PC-3 (cell line): ENCODE measurements at regions not wholly inside any gene's neighbourhood (a gene's known extent, or its start where the extent isn't known, plus 50 kb on each side); places are given as distances from the start of the nearest gene placed in this dataset.

Experiments
- ATAC-seq: fragments of 200-7000 bp; cut with Tn5 transposase; 2 replicates; pipeline ENCODE4 v1.9.1; 2020; ENCODE audit warnings: mild to moderate bottlenecking, moderate library complexity
- BruUV-seq: library from RNA; stranded (reverse); fragments of 400-500 nt; replicated peaks from 2 replicates; lab custom pipeline; 2021; lab: Mats Ljungman, UMichigan
- CTCF ChIA-PET: fragments of 300-600 bp; sonication (Branson Sonifier 250); formaldehyde crosslinking; loops from one replicate; lab custom pipeline; 2022; ENCODE audit warnings: antibody characterized with exemption; lab: Charles Lee
- POLR2A ChIA-PET: fragments of 300-600 bp; sonication (Branson Sonifier 250); formaldehyde crosslinking; loops from one replicate; lab custom pipeline; 2022; ENCODE audit warnings: antibody characterized with exemption; ENCODE audit not compliant: unreplicated experiment; lab: Charles Lee
- DNase-seq: peaks from one replicate; pipeline ENCODE4 v3.0.0-alpha.2; 2015
- H2AFZ ChIP-seq: fragments of 300-600 bp; sonication (generic); 2 replicates; pipeline ENCODE4 v1.6.0; 2016; ENCODE audit warnings: antibody characterized with exemption, low read length
- H3F3A ChIP-seq: fragments of 300-600 bp; sonication (generic); one replicate; pipeline ENCODE4 v1.6.0; 2017; ENCODE audit warnings: antibody characterized with exemption, low read length, control low read depth, mild to moderate bottlenecking; ENCODE audit not compliant: unreplicated experiment
- H3K27ac ChIP-seq: fragments of 300-600 bp; sonication (generic); 2 replicates; pipeline ENCODE4 v1.5.1; 2016; ENCODE audit warnings: mild to moderate bottlenecking, low read length
- H3K27me3 ChIP-seq: fragments of 300-600 bp; sonication (generic); 2 replicates; pipeline ENCODE4 v1.6.1; 2016; ENCODE audit warnings: low read length, mixed read lengths
- H3K36me3 ChIP-seq: fragments of 300-600 bp; sonication (generic); 2 replicates; pipeline ENCODE4 v1.6.1; 2016; ENCODE audit warnings: low read depth, mixed run types, low read length, mixed read lengths
- H3K4me1 ChIP-seq: fragments of 300-600 bp; sonication (generic); 2 replicates; pipeline ENCODE4 v1.5.1; 2016; ENCODE audit warnings: low read length; ENCODE audit not compliant: insufficient read depth
- H3K4me2 ChIP-seq: fragments of 300-600 bp; sonication (generic); 2 replicates; pipeline ENCODE4 v1.6.0; 2016; ENCODE audit warnings: low read length
- H3K4me3 ChIP-seq: fragments of 300-600 bp; sonication (generic); 2 replicates; pipeline ENCODE4 v1.5.1; 2016; ENCODE audit warnings: mild to moderate bottlenecking, low read length, mixed read lengths
- H3K79me2 ChIP-seq: fragments of 300-600 bp; sonication (generic); 2 replicates; pipeline ENCODE4 v1.6.1; 2017; ENCODE audit warnings: low read length, mixed read lengths
- H3K9ac ChIP-seq: fragments of 300-600 bp; sonication (generic); 2 replicates; pipeline ENCODE4 v1.6.0; 2016; ENCODE audit warnings: mild to moderate bottlenecking, low read length
- H3K9me2 ChIP-seq: fragments of 300-600 bp; sonication (generic); replicated peaks from 2 replicates; pipeline ENCODE4 v1.6.1; 2016; ENCODE audit warnings: mixed run types, low read length, mixed read lengths
- H3K9me3 ChIP-seq: fragments of 300-600 bp; sonication (generic); 2 replicates; pipeline ENCODE4 v1.6.1; 2016; ENCODE audit warnings: low read length, mixed read lengths
- H4K20me1 ChIP-seq: fragments of 300-600 bp; sonication (generic); 2 replicates; pipeline ENCODE4 v1.6.1; 2016; ENCODE audit warnings: low read length, mixed read lengths
- CTCF ChIP-seq: fragments of 300-600 bp; sonication (generic); conservative IDR thresholded peaks from 2 replicates; pipeline ENCODE4 v1.5.1; 2017; ENCODE audit warnings: antibody characterized with exemption, low read depth, mild to moderate bottlenecking, low read length
- EZH2 ChIP-seq: fragments of 300-600 bp; sonication (generic); IDR thresholded peaks from one replicate; pipeline ENCODE4 v1.6.1; 2017; ENCODE audit warnings: antibody characterized with exemption, mild to moderate bottlenecking, low read length; ENCODE audit not compliant: unreplicated experiment
- EZH2phosphoT487 ChIP-seq: fragments of 300-600 bp; sonication (generic); IDR thresholded peaks from 2 replicates; pipeline ENCODE4 v1.6.1; 2018; ENCODE audit warnings: mild to moderate bottlenecking, antibody characterized with exemption, low read length, borderline replicate concordance
- intact Hi-C: fragments of 100-400 bp; cut with micrococcal nuclease; formaldehyde crosslinking; loops from 2 replicates; pipeline ENCODE4 v1.9.0; 2023

- H3K36me3 ChIP-seq, result no peaks in the 10 kb centered on the region
- no peaks in the 10 kb centered on the region for H3K27me3 ChIP-seq
- no peak for ATAC-seq
- peak; percentile 17 for DNase-seq
- H3F3A ChIP-seq, result no peaks in the 10 kb centered on the region
- no peak overlapping the region for H3K9ac ChIP-seq
- H3K4me1 ChIP-seq, result peaks cover 13% of the 10 kb centered on the region
- ChIA-PET POLR2A (no interaction called here), CTCF (no interaction called here)
- BruUV-seq, result no TSS peak
- H3K9me3 ChIP-seq, result no peaks in the 10 kb centered on the region
- H3K27ac ChIP-seq, result no peak overlapping the region
- H3K79me2 ChIP-seq, result no peaks in the 10 kb centered on the region
- intact Hi-C loops, result no loop called here
- TF ChIP-seq CTCF (no peak), EZH2phosphoT487 (no peak), EZH2 (no peak)
- H2AFZ ChIP-seq, result 0 out of 2 replicates have a peak overlapping the region, but pooled peaks have one; percentile 4
- H3K4me3 ChIP-seq, result no peak overlapping the region
- no peaks in the 10 kb centered on the region for H3K9me2 ChIP-seq
- no peaks in the 10 kb centered on the region for H4K20me1 ChIP-seq
- H3K4me2 ChIP-seq, result no peak overlapping the region
Observed at GRCh38 chr5:9775339-9775738, 145.2 kb upstream of the TAS2R1 start.

- no peaks in the 10 kb centered on the region for H3K79me2 ChIP-seq
- ATAC-seq, result no peak
- H3F3A ChIP-seq, result no peaks in the 10 kb centered on the region
- ChIA-PET POLR2A (no interaction called here), CTCF (no interaction called here)
- H3K4me3 ChIP-seq, result no peak overlapping the region
- H4K20me1 ChIP-seq, result no peaks in the 10 kb centered on the region
- no peaks in the 10 kb centered on the region for H3K9me3 ChIP-seq
- no peaks in the 10 kb centered on the region for H3K36me3 ChIP-seq
- TF ChIP-seq CTCF (peak; percentile 64), EZH2phosphoT487 (no peak)
- no TSS peak for BruUV-seq
- peaks cover 13% of the 10 kb centered on the region for H3K4me1 ChIP-seq
- no peaks in the 10 kb centered on the region for H3K9me2 ChIP-seq
- peak; percentile 75 for DNase-seq
- H3K27ac ChIP-seq, result no peak overlapping the region
- no peak overlapping the region for H3K9ac ChIP-seq
- intact Hi-C loops, result no loop called here
- H3K4me2 ChIP-seq, result no peak overlapping the region
- H3K27me3 ChIP-seq, result no peaks in the 10 kb centered on the region
- no peak overlapping the region for H2AFZ ChIP-seq
Observed at GRCh38 chr5:9774472-9775079, 144.4 kb upstream of the TAS2R1 start.

- H2AFZ ChIP-seq, result no peak overlapping the region
- H3K9me2 ChIP-seq, result no peaks in the 10 kb centered on the region
- no peaks in the 10 kb centered on the region for H4K20me1 ChIP-seq
- H3K4me1 ChIP-seq, result peaks cover 13% of the 10 kb centered on the region
- no peak overlapping the region for H3K4me2 ChIP-seq
- no TSS peak for BruUV-seq
- no peak overlapping the region for H3K9ac ChIP-seq
- no peak overlapping the region for H3K27ac ChIP-seq
- no peak overlapping the region for H3K4me3 ChIP-seq
- no peaks in the 10 kb centered on the region for H3K9me3 ChIP-seq
- TF ChIP-seq EZH2 (no peak), EZH2phosphoT487 (no peak), CTCF (no peak)
- H3K79me2 ChIP-seq, result no peaks in the 10 kb centered on the region
- H3K36me3 ChIP-seq, result no peaks in the 10 kb centered on the region
- DNase-seq (no peak), ATAC-seq (no peak)
- H3F3A ChIP-seq, result no peaks in the 10 kb centered on the region
- CTCF ChIA-PET, result no interaction called here
- intact Hi-C loops, result no loop called here
- H3K27me3 ChIP-seq, result no peaks in the 10 kb centered on the region
- POLR2A ChIA-PET, result no interaction called here
Observed at GRCh38 chr5:9771079-9771478, 140.9 kb upstream of the TAS2R1 start.
